NCI-H748 (cell line): ENCODE measurements at regions not wholly inside any gene's neighbourhood (a gene's known extent, or its start where the extent isn't known, plus 50 kb on each side); places are given as distances from the start of the nearest gene placed in this dataset.

Experiments
- DNase-seq: peaks from one replicate; lab custom pipeline; 2025; ENCODE audit not compliant: unreplicated experiment; lab: John Stamatoyannopoulos, UW

GRCh38 chr10:131683941-131684340 is 216.9 kb upstream of the PPP2R2D start:
- DNase-seq: no peak

- no peak for DNase-seq
These were observed 215.8 kb upstream of the PPP2R2D start for GRCh38 chr10:131685007-131685406.

- DNase-seq: no peak
These were observed 215.2 kb upstream of the PPP2R2D start for GRCh38 chr10:131685576-131685975.

- no peak for DNase-seq
These were observed 213.9 kb upstream of the PPP2R2D start for GRCh38 chr10:131686781-131687420.

GRCh38 chr10:131688304-131688703 is 212.5 kb upstream of the PPP2R2D start:
- no peak for DNase-seq

GRCh38 chr10:131689016-131689415 is 211.8 kb upstream of the PPP2R2D start:
- DNase-seq: peak; percentile 12

- DNase-seq: no peak
These were observed 211.3 kb upstream of the PPP2R2D start for GRCh38 chr10:131689486-131689885.

GRCh38 chr10:131689954-131690757 is 210.7 kb upstream of the PPP2R2D start:
- no peak for DNase-seq

- DNase-seq: no peak
These were observed 210.0 kb upstream of the PPP2R2D start for GRCh38 chr10:131690805-131691239.

GRCh38 chr10:131691481-131692090 is 209.2 kb upstream of the PPP2R2D start:
- DNase-seq: peak; percentile 10

- DNase-seq: no peak
These were observed 208.6 kb upstream of the PPP2R2D start for GRCh38 chr10:131692176-131692575.

- DNase-seq: no peak
These were observed 208.0 kb upstream of the PPP2R2D start for GRCh38 chr10:131692686-131693334.

- DNase-seq: no peak
These were observed 207.0 kb upstream of the PPP2R2D start for GRCh38 chr10:131693766-131694165.

GRCh38 chr10:131694168-131694780 is 206.5 kb upstream of the PPP2R2D start:
- DNase-seq: no peak

- no peak for DNase-seq
These were observed 205.9 kb upstream of the PPP2R2D start for GRCh38 chr10:131694781-131695495.

GRCh38 chr10:131695496-131696165 is 205.2 kb upstream of the PPP2R2D start:
- no peak for DNase-seq

GRCh38 chr10:131697476-131698128 is 203.2 kb upstream of the PPP2R2D start:
- DNase-seq: peak; percentile 83

GRCh38 chr10:131698232-131698631 is 202.6 kb upstream of the PPP2R2D start:
- DNase-seq: peak; percentile 25

GRCh38 chr10:131698986-131699385 is 201.8 kb upstream of the PPP2R2D start:
- no peak for DNase-seq
